Fibroblast of mammary gland (primary cell): ENCODE measurements at regions not wholly inside any gene's neighbourhood (a gene's known extent, or its start where the extent isn't known, plus 50 kb on each side); places are given as distances from the start of the nearest gene placed in this dataset.

ENCODE experiments used
- DNase-seq: peaks from one replicate; pipeline ENCODE4 v3.0.0-alpha.2; 2010; ENCODE audit warnings: low read depth
- H3K4me3 ChIP-seq: 2 replicates; pipeline ENCODE4 v1.5.1; 2011; ENCODE audit warnings: low read depth, mild to moderate bottlenecking, low read length, moderate library complexity; ENCODE audit not compliant: control insufficient read depth
- CTCF ChIP-seq: conservative IDR thresholded peaks from 2 replicates; pipeline ENCODE4 v1.5.1; 2011; ENCODE audit warnings: low read depth, low read length, inconsistent platforms; ENCODE audit not compliant: control insufficient read depth, insufficient read depth

- no peak overlapping the region for H3K4me3 ChIP-seq
- TF ChIP-seq CTCF: no peak
- no peak for DNase-seq
These were observed 910.8 kb upstream of the CDH2 start for GRCh38 chr18:29087616-29088246.

- no peak for DNase-seq
- no peak overlapping the region for H3K4me3 ChIP-seq
- no peak for TF ChIP-seq CTCF
These were observed 907.2 kb upstream of the CDH2 start for GRCh38 chr18:29084120-29084519.

- no peak overlapping the region for H3K4me3 ChIP-seq
- TF ChIP-seq CTCF: no peak
- peak; percentile 27 for DNase-seq
These were observed 906.6 kb upstream of the CDH2 start for GRCh38 chr18:29083545-29083944.

- DNase-seq: no peak
- no peak for TF ChIP-seq CTCF
- no peak overlapping the region for H3K4me3 ChIP-seq
These were observed 904.0 kb upstream of the CDH2 start for GRCh38 chr18:29080946-29081345.

- TF ChIP-seq CTCF: no peak
- no peak overlapping the region for H3K4me3 ChIP-seq
- no peak for DNase-seq
These were observed 901.3 kb upstream of the CDH2 start for GRCh38 chr18:29078273-29078672.

- DNase-seq: no peak
- TF ChIP-seq CTCF: no peak
- no peak overlapping the region for H3K4me3 ChIP-seq
These were observed 900.4 kb upstream of the CDH2 start for GRCh38 chr18:29077344-29077743.

GRCh38 chr18:29076645-29077044, 899.7 kb upstream of the CDH2 start:
- no peak overlapping the region for H3K4me3 ChIP-seq
- DNase-seq: no peak
- no peak for TF ChIP-seq CTCF
